ENCODE measurements at regions not wholly inside any gene's neighbourhood (a gene's known extent, or its start where the extent isn't known, plus 50 kb on each side); places are given as distances from the start of the nearest gene placed in this dataset.

DNA sequence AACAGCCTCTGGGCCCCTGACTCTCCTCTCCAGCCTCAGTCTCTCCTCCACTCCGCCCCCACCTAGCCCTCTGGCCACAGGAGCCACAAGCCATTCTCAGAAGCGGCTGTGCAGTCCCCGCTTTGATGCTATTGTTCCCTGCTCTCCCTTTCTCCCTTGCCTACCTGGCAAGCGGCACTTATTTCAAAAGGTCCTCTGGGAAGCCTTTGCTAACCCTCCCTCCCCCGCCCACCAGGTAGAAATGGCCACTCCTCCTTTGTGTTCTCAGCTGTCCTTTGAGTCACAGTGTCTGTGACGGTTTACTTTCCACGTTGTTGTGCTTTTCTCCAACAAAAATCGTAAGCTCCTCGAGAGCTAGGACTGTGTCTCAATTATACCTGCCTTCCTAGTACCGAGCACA lies 338.4 kb upstream of the PROX1 start:
- TF ChIP-seq POLR2AphosphoS5 (IDR thresholded peaks at IDR 0.05): no peak
- TF ChIP-seq, protein P1, sequence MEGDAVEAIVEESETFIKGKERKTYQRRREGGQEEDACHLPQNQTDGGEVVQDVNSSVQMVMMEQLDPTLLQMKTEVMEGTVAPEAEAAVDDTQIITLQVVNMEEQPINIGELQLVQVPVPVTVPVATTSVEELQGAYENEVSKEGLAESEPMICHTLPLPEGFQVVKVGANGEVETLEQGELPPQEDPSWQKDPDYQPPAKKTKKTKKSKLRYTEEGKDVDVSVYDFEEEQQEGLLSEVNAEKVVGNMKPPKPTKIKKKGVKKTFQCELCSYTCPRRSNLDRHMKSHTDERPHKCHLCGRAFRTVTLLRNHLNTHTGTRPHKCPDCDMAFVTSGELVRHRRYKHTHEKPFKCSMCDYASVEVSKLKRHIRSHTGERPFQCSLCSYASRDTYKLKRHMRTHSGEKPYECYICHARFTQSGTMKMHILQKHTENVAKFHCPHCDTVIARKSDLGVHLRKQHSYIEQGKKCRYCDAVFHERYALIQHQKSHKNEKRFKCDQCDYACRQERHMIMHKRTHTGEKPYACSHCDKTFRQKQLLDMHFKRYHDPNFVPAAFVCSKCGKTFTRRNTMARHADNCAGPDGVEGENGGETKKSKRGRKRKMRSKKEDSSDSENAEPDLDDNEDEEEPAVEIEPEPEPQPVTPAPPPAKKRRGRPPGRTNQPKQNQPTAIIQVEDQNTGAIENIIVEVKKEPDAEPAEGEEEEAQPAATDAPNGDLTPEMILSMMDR (IDR thresholded peaks at IDR 0.05): no peak
- TF ChIP-seq POLR2A (IDR thresholded peaks at IDR 0.05): no peak
